ENCODE measurements at regions not wholly inside any gene's neighbourhood (a gene's known extent, or its start where the extent isn't known, plus 50 kb on each side); places are given as distances from the start of the nearest gene placed in this dataset.

GRCh38 chr1:87615491-87615890 is 286.8 kb downstream of the LMO4 start:
- no peak for DNase-seq (ENCODE audit: low read depth)

DNA sequence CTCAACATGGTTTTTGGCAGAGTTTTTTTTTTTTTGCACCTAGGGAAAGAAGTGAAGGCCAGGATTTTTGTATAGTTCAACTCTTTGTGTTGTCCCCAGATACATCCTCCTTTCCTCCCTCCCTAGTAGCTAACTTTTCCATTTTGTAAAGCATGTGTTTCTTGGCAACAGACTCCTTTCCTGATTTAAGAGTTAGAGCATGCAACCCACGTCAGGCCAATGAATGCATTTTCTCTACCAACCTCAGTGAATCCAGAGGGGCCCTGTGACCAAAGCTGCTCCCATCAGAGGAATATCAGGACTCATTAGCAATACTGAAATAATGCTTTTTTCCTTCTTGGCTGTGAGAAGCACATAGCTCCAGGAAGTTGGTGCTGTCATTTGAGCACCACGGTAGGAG is 287.2 kb downstream of the LMO4 start:
- no peak for DNase-seq (ENCODE audit: low read depth)

DNA sequence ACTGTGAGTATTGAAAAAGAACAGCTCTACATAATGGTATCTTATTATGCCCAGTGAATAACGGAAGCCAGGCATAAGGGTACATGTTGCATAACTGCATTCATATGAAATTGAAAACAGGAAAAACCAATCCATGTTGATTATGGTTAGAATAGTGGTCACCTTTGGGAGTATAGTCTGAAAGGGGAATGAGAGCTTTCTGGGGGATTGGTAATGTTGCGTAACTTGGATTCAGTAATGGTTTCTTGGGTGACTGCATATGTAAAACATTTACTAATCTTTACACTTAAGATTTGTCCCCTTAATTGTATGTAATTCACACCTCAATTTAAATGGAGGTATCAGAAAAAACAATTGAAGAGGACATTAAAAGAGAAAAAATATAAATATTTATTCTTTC is 292.1 kb downstream of the LMO4 start:
- no peak for DNase-seq (ENCODE audit: low read depth)

GRCh38 chr1:87629673-87630072 is 301.0 kb downstream of the LMO4 start:
- no peak for DNase-seq (ENCODE audit: low read depth)

DNA sequence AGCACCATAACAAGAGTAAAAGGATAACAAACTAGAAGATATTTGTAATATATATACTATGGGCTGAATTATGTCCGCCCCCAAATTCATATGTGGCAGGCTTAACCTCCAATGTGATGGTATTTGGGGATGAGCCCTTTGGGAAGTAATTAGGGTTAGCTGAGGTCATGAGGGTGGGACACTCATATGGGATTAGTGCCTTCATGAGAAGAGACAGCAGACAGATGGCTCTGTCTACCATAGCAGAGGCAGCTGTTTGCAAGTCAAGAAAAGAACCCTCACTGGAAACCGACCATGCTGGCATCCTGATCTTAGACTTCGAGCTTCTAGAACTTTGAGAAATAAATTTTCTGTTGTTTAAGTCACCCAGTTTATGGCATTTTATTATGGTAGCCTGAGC is 303.6 kb downstream of the LMO4 start:
- no peak for DNase-seq (ENCODE audit: low read depth)

- DNase-seq (ENCODE audit: low read depth): no peak
Observed at GRCh38 chr1:87636198-87636892, 307.7 kb downstream of the LMO4 start.

GRCh38 chr1:87638636-87639035 is 310.0 kb downstream of the LMO4 start:
- no peak for DNase-seq (ENCODE audit: low read depth)

- no peak for DNase-seq (ENCODE audit: low read depth)
Observed at GRCh38 chr1:87641996-87642395, 313.3 kb downstream of the LMO4 start.

DNA sequence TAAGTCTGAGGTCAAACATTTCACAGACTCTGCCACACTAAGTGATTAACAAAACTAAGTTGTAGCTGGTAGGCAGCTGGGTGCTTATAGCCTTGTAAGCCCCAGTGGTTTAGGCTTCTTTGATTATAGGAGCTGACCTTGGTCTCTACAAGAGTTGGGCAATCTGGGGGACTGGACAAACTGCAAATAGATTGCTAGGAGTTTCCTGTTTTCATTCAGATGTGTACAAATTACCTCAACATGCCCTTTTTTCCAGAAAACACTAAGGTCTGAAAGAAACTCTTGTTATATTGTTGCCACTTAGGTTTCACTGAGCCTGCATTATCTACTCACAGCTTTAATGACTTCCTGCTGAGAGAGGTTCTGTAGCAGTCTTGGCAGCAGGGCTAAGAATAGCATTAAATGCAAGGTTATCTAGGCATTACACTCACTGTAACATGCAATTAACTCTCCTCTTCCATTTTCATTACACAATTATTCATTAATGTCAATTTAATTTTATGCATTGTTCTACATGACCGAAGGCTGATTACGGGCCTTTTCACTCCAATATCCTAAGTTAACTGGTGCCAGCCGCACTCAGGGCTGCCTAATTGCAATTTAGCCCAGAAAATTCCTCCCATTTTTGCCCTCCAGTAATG is 314.0 kb downstream of the LMO4 start:
- DNase-seq (ENCODE audit: low read depth): no peak

GRCh38 chr1:87644033-87644578 is 315.4 kb downstream of the LMO4 start:
- no peak for DNase-seq (ENCODE audit: low read depth)

GRCh38 chr1:87644579-87645190 is 316.0 kb downstream of the LMO4 start:
- DNase-seq (ENCODE audit: low read depth): peak; percentile 56

DNA sequence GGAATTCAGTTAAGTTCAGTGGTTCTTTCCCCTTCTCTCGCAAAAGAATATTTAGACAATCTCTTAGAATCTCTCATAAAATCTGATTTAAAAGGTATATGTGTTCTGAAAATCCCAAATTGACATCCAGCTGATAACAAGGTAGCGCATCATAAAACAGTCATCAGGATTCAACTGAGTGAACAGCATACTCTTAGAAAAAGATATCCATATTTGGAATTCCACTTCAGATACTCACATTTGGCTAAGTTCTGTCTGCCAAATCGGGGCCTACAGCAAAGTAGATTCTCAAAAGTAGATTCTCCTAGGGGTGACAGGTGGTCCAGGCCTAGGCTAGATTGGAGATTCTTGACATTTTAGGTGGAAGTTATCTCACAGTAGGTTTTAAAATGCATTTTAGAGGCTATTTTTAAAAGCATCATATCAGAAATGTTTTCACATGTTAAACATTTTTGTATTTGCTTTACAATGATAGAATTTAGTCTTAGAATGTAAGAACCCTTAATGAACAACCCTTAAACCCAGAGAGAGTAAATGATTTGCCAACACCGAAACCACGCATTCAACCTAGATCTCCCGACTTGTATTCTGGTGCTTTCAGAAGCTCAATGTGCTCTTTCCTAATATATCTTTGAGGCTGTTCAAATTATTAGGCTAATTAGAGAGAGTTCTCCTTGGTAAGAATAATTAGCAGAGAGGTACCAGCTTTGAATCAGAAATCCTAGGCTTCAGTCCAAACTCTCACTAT is 318.9 kb downstream of the LMO4 start:
- no peak for DNase-seq (ENCODE audit: low read depth)

- DNase-seq (ENCODE audit: low read depth): no peak
Observed at GRCh38 chr1:87648323-87649119, 319.8 kb downstream of the LMO4 start.

GRCh38 chr1:87650306-87650705 is 321.6 kb downstream of the LMO4 start:
- DNase-seq (ENCODE audit: low read depth): no peak

GRCh38 chr1:87652176-87652575 is 323.5 kb downstream of the LMO4 start:
- DNase-seq (ENCODE audit: low read depth): no peak

GRCh38 chr1:87665151-87665550 is 336.5 kb downstream of the LMO4 start:
- DNase-seq (ENCODE audit: low read depth): no peak

DNA sequence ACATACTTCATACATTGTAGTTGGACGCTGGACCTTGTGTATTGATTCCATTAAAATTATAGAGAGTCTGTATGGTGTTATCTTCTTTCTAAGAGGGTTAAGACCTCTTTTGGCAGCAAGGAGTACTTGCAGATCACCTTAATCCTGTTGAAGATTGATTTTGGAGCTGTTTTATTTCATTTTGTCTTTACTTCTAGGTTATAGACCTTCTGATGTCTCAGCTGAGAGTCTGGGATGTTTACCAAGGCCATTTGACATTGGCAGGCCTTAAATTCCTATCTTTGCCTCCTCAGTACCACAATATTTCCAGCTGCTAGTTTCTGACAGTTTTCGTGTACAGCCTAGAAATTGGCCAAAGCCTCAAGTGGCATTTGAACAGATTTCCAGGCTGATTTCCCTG is 338.0 kb downstream of the LMO4 start:
- no peak for DNase-seq (ENCODE audit: low read depth)

- no peak for DNase-seq (ENCODE audit: low read depth)
Observed at GRCh38 chr1:87669674-87670073, 341.0 kb downstream of the LMO4 start.

DNA sequence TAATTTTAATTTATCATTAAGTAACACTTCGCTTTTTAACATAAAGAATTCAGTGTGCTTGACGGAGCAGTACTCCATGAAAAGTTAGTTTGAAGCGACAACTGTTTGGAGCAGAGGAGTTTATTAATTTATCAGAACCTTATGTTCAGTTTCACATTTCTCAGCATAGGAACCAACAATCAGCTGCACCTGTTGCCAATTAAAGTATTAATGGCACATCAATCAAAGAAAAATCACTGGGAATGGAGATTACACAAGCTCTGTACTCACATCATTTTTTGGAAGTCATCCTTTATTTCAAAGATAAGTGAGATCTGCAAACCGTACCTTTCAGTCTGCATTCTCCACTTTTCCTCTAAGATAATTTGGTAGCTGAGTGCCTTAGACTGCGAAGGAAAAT is 344.6 kb downstream of the LMO4 start:
- DNase-seq (ENCODE audit: low read depth): no peak

- DNase-seq (ENCODE audit: low read depth): no peak
Observed at GRCh38 chr1:87673748-87674147, 345.1 kb downstream of the LMO4 start.

GRCh38 chr1:87674791-87675190 is 346.1 kb downstream of the LMO4 start:
- no peak for DNase-seq (ENCODE audit: low read depth)

- no peak for DNase-seq (ENCODE audit: low read depth)
Observed at GRCh38 chr1:87678266-87678665, 349.6 kb downstream of the LMO4 start.
